Limb (tissue), 2 donors: ENCODE measurements at regions not wholly inside any gene's neighbourhood (a gene's known extent, or its start where the extent isn't known, plus 50 kb on each side); places are given as distances from the start of the nearest gene placed in this dataset.

Experiments used
- DNase-seq, 2 donors: peaks; one replicate each; pipeline ENCODE4 v3.0.0-alpha.2; 2016; ENCODE audit errors: extremely low spot score in 2 of 2

DNA sequence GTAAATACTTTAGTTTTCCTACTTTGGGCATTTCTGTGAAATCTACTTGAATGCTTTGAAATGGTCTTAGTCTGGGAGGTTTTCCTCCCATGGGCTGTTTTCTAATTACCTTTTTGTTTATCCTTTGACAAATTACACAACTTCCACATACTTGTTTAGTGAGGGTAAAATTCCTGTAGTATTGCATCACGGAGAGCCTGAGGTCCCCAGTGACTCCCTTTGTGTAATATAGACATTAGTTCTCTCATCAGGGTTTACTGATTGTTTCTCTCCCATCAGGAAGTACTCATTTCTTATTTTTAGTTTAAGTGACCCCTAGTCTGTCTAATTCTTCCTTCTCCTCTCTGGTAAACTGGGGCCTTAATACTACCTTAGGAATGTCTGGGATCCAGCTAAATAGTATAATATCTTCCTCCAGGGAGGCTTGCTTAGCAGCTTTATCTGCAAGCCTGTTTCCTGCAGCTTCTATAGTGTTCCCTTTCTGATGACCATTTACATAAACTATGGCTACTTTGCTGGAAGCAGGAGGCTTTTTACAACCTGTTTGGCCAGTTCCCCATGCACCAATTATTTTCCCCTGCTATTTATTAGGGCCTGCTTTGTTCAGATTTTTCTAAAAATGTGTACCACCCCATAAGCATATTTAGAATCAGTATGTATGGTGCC, 87.2 kb upstream of the XCR1 start:
- no peak for DNase-seq

DNA sequence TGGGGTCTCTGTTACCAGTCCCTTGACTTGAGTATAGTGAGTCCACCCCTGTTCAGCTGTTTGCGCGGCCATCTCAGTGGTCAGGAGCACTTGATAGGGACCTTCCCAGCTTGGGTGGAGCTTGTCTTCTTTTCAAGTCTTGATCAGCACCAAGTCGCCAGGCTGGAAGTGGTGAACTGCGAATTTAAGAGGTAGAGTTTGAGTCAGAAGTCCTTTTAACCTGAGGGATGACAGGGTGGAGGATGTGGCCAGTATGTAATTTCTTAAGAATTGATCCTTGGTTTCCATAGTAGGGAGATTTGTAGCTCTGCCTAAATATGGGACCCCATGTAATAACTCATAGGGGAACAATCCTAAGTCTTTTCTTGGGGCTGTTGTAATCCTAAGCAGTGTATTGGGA, 86.3 kb upstream of the XCR1 start:
- DNase-seq = no peak

DNA sequence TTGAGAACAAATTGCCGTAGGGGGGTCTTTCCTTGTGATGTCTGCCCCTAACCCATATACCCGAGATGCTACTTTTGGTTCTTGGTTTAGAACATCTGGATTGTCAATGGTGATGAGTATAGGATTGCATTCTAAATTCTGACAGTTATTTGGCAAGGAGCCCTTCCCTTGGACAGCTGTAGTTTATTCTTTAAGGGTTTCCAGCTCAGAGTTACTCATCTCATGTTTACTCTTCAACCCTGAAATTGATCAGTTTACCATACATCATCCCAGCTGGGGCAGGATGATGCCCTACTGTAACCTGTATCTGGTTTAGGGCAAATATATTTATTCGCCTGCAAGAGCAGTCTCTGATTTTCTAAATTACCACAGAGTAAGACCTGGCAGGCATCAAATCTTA, 85.7 kb upstream of the XCR1 start:
- no peak for DNase-seq

DNA sequence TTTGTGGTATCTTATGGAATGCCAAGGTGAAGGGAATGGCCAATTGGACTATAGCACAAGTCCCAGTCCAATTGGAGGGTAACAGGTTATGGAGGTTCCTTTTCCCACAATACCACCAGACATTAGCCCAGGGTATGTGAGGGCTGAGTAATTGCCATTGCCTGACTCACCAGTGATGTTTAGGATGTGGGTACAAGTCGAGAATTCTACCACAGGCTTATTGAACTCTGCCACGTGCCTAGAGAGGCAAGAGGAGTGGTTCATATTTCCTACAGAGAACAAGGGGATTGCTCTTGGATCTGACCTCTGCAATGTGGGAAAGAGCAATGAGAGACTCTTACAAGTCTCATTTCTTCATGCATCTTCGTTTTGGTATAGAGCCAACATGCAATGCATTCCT, 85.0 kb upstream of the XCR1 start:
- no peak for DNase-seq

DNA sequence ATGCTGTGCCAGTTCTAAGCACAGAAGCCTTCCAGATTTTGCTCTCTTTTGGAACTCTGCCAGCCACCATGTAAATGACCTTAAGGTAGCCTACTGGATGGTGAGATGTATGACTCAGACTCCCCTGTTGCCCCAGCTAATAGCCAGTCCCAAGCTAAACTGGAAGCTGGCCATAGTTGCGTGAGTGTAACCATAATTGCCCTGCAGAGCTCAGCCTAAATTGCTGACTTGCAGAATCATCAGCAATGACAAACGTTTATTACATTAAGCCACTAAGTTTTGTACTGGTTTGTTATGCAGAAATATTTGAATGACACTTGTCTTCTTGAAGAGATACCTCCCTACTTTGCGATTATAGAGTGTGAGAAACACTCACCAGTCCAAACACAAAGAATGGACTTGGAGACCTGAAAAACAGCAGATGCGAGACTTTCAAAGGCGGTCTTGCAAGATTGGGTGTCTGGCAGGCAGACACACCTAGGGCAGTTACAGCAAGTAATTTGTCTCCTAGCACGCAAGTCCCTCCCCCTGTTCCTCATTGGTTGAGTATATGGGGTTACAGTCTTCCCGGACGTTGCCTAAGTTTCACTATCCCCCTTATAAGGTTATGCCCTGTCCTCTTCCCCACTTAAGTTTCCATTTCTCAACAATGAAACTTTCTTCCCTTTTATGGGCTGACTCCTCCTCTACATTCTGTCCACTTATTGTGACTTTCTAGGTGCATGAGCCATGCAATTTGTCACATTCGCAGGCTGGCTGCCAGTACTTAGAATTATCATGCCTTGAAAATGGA, 83.6 kb upstream of the XCR1 start:
- DNase-seq = no peak

DNA sequence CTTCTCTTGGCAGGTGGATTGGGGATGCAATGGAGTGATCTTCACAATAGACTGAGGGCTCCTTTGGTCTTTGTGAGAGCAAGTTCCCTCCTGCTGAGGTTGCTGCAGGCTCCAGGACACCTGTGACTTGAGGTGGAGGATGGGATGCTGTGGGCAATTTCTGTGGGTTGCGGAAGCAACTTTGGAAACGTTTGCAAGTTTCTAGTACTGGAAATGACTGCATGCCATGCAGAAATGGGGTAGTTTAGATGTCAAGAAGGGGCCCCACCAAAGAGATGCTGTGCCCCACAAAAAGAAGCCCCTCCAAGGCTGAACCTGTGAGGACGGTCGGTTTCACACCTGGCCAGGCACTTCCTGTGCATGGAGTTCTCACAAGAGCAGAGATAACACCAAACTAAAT, 80.4 kb upstream of the XCR1 start:
- no peak for DNase-seq

DNA sequence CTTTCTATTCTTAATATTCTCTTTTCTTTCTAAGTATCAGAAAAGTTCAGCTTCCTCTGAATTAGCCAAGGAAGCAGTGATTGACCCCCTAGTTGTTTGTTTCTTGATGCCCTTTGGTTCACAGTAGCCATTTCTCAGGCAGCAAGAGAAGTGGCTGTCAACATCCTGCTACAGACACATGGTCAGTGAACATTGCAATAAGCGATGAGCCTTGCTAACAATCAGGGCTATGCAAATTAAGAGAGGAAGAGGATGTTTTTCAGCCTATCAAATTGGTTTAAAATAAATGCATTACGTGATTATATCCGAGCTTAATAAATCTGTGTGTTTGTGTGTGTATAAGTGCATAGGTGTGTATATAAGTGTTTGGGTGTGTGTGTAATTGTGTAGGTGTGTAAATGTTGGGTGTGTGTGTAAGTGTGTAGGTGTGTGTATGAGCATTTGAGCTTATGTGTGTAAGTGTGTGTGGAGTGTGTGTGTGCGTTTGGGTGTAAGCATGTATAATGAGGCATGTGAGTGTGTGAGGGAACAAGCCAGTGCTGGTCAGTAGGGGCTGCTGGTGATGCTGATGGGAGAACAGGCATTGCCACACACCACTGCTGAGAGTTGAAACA, 78.1 kb upstream of the XCR1 start:
- DNase-seq = no peak

DNA sequence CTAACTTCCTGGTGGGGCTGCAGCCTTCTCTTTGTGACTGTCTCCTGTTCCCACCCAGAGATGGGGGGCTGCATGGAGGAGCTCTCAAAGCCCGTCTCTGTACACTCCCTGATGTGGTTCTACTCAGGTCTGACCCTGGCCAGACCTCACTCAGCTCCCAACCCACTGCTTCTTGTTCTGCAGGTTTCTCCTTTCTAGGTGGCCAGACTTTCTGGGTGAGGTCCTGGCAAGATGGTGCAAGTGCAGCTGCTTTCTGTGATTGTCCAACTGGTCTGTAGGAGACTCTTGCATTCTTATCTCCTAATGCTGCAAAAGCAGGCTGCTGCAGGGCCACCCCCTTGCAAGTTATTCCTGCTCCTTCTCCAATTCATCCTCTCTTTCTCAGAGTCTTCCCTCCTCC, 77.4 kb upstream of the XCR1 start:
- DNase-seq = no peak

DNA sequence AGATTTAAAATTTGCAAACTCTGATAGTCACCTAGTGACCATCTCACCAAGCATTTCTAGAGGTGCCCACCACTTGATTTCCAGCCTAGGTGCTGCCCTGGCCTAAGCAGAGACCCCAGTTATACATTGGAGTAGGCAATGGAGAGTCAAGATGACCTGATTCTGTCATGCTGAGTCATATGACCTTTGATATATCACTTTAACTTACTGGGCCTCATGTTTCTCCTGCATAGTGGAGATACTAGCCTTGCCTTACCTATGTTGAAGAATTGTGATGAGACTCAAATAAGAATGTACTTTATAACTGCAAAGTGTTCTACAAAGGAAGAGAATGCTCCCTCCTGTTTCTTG, 75.5 kb upstream of the XCR1 start:
- no peak for DNase-seq

DNA sequence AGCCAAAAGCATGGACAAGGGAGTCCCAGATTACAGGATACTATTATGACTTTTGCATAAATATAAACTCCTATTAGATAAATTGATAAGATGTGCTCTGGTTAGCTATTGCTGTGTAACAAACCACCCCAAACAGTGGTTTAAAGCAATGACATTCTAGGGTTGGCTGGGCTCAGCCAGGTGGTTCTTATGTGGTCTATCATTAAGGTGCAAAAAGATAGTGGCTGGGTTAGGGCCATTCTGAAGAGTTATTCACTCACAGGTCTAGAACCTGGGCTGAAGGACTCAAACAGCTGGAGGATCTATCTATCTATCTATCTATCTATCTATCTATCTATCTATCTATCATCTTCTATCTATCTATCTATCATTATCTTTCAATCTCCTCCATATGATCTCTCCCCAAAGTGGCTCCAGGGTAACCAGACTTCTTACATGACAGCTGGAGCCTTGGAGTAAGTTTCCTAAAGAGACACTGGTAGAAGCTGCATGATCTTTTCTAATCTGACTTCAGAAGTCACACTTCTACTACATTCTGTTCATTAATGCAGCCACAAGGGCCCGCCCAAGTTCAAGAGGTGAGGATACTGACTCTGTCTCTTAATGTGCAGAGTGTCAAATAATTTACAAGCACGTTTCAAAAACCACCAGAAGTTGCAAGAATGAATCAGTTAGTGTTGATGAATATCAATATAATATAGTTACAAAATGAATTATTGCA, 74.9 kb upstream of the XCR1 start:
- DNase-seq = no peak

DNA sequence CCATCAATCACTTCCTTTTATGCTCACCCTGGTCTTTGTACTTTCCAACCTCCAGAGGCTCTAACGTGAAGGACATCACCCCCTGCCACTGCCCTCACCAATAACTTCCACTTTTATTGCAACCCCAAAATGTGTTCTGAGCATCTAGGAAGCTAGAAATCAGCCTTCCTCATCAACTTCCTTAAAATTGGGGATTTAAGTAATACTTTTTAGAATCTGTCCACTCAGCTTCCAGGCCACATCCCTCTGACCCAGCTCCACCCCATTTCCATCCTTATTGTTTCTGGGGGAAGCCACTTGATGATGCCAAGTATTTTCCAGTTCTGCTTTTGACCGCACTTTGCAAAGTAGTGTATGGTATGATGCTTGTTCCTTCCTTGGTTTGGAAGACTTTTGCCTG, 73.5 kb upstream of the XCR1 start:
- no peak for DNase-seq

DNA sequence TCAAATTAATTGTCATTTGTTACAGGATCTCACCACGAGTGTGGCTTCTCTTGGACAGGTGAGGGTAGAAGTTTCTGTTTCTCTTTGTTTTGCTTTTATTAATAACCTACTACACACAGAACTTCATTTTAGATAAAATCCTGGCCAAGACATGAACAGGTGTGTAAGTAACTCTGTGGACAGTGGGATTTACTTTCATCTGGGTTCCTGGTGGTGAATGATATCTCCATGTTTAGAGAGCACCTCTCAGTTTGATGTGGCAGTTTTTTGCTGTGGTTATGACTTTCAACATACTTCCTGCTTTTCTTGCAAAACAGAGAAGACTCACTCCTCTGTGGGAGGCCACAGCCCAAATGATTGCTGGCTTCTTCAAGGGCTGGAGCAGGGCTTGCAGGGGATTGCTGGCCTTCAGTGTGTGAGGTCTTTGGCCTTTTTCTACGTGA, 71.1 kb upstream of the XCR1 start:
- no peak for DNase-seq

DNA sequence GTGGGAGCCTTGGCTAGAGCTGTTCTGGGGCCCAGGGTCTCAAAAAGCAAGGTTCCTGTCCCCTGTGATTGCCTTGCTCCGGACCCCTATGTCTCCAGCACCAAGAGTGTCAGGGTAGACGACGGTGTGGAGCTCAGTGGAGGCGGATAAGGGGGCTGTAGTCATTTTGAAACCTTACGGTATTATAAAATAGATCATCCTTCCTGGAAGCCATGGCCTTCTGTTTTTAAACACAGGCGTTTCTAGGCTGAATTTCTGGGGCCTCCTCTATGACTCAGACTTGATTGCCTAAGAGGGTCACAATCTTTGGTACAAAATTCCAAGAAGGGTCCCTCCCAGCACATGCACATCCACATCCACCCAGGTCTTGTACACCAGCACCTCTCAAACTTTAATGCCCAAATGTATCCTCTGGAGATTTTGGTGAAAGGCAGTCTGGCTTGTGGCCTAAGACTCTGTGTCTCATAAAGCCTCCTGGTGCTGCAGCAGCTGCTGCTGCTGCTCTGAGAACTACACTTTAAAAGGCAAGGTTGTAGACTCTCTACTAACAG, 70.5 kb upstream of the XCR1 start:
- DNase-seq = no peak

DNA sequence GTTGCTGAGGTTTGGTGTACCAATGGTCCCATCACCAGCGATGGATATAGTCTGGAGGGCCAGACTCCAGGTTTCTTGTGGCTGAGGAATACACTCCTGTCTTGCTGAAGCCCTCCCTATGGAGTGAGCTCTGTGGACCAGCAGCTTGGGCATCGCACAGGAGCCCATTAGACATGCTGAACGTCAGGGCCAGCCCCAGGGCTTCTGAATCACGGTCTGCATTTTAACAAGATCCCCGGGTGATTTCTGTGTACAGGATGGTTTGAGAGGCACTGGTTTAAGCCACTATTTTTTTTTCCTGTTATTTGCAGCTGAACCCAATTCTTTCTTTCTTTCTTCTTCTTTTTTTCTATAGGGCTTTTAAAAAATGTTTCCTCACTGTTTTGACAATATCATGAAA, 69.5 kb upstream of the XCR1 start:
- no peak for DNase-seq

DNA sequence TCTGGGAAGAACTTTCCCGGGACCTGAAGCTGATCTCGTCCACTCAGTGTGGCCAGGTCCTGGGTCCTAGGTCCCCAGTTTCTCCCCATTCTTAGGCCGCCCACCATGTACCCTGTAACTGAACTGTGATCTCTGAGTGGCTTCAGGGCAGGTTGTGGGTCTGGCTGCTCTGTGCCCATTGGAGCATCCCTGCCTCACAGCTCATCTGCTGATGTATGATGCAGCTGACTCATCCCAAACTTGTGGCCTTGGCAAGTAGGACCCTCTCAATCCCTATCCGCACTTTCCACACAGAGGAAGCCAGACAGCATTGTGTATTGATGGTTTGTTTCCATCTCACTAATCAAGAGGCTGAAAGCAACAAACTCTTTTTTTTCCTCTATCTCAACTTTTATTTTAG, 69.1 kb upstream of the XCR1 start:
- DNase-seq = no peak

DNA sequence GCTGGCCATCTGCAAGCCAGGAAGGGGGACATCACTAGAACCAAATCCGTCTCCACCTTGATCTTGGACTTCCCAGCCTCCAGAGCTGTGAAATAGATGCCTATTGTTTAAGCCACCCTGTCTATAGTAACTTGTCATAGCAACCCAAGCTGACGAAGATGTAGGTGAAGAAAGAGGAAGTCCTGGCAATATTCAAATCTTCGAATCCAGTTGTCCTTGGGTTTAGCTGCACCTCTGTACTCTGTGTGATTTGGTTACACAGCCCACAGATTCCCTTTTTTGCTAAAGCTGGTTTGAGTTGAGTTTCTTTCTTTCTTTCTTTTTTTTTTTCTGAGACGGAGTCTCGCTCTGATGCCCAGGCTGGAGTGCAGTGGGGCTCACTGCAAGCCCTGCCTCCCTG, 68.0 kb upstream of the XCR1 start:
- DNase-seq = no peak

DNA sequence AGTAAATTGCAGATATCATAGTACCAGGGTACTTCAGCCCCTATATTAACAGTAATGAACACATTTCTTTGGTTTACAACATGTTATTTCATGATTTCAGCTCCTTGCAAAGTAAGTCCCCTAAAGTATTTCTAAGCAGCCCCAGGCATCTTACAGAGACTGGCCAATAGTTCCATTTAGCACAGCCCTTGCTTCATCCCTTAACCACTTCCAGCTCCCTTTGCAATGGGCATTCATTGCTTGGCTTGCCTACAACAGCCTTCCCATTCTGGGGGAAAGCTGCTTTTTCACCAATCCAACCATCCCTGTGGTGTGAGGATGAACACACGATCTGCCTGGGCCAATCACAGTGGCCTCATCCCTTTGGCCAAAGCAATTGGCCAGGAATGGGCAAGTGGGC, 67.2 kb upstream of the XCR1 start:
- no peak for DNase-seq

DNA sequence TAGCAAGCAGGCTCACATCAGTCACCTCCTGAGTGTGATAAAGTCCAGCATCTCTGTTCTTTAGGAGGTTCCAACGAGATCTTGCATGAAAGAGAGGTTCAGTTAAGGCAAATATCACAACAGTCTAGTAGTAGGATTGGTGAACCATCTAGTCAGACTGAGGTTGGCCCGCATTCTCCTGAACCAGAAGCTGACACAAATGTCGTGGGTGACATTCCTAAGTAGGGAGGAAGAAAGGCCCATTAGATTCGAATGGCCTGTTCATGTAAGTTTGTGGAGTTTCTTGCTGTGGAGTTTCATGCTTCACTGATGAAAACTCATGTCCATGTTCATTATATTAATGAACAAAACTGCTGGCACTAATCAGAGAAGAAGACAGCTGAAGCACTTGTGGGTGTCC, 66.7 kb upstream of the XCR1 start:
- DNase-seq = no peak

DNA sequence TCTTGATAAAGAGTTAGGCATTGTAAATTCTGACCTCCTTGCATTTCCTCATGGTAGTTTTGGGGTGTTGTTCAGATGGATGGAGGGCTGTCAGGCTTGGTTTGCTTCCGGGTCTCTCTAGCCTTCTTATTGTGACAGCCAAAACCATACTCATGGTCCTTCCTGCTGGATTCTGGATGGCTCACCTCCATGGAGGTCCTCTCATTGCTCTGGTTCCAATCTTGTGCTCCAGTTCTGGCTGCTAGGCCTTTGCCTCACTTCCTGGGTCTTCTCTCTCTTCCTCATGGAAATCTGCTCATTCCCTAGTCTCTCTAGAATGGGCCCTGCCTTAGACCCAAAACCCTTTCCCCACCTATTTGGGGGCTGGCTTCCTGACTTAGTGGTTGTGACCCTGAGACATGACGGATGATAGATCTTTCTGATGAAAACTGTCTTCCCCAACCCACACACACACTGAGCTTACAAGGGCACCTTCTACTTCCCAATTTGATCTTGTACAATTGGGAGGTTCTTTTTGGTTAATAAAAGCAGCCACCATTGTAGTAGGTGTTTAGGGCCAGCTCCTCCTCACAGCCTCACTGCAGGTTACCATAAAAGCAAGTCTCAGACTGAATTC, 66.2 kb upstream of the XCR1 start:
- DNase-seq = no peak

DNA sequence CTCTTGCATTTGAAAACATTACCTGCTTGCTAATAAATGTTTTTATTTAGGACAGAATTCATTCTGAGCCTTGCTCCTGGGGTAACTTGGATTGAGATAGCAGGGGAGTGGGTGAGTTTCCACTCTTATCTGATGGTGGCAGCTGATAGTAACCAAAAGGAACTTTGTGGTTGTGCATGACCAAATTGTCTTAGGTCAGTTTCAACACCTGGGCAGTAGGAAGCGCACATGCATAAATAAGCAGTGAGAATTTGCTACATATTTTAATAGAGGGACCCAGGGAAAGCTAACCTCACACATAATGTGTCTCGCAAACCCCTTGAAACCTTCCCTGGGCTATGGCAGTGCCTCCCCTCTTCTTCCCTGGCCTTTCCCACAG, 65.4 kb upstream of the XCR1 start:
- DNase-seq = no peak
